ENCODE measurements at regions not wholly inside any gene's neighbourhood (a gene's known extent, or its start where the extent isn't known, plus 50 kb on each side); places are given as distances from the start of the nearest gene placed in this dataset.

- DNase-seq: no peak
Measured at GRCh38 chr2:64836566-64836965, 152.6 kb upstream of the SLC1A4 start.

GRCh38 chr2:64837116-64837731 lies 152.0 kb upstream of the SLC1A4 start:
- DNase-seq: no peak

GRCh38 chr2:64837925-64838641 lies 151.1 kb upstream of the SLC1A4 start:
- no peak for DNase-seq

GRCh38 chr2:64838817-64839216 lies 150.4 kb upstream of the SLC1A4 start:
- DNase-seq: no peak

- DNase-seq: no peak
Measured at GRCh38 chr2:64839844-64840243, 149.4 kb upstream of the SLC1A4 start.

- DNase-seq: no peak
Measured at GRCh38 chr2:64840426-64840881, 148.7 kb upstream of the SLC1A4 start.

GRCh38 chr2:64841461-64841860 lies 147.7 kb upstream of the SLC1A4 start:
- DNase-seq: no peak

GRCh38 chr2:64842030-64842429 lies 147.2 kb upstream of the SLC1A4 start:
- DNase-seq: no peak

GRCh38 chr2:64844087-64844486 lies 145.1 kb upstream of the SLC1A4 start:
- no peak for DNase-seq

- DNase-seq: no peak
Measured at GRCh38 chr2:64845273-64845905, 143.8 kb upstream of the SLC1A4 start.

- DNase-seq: no peak
Measured at GRCh38 chr2:64846177-64846576, 143.0 kb upstream of the SLC1A4 start.

- DNase-seq: peak; percentile 3
Measured at GRCh38 chr2:64847930-64848329, 141.3 kb upstream of the SLC1A4 start.

- DNase-seq: no peak
Measured at GRCh38 chr2:64848363-64848762, 140.8 kb upstream of the SLC1A4 start.

GRCh38 chr2:64848945-64849344 lies 140.3 kb upstream of the SLC1A4 start:
- DNase-seq: no peak

- DNase-seq: no peak
Measured at GRCh38 chr2:64850642-64851041, 138.6 kb upstream of the SLC1A4 start.

- no peak for DNase-seq
Measured at GRCh38 chr2:64852771-64853241, 136.4 kb upstream of the SLC1A4 start.

GRCh38 chr2:64853306-64853705 lies 135.9 kb upstream of the SLC1A4 start:
- no peak for DNase-seq

GRCh38 chr2:64853894-64854293 lies 135.3 kb upstream of the SLC1A4 start:
- DNase-seq: no peak

- no peak for DNase-seq
Measured at GRCh38 chr2:64854773-64855237, 134.4 kb upstream of the SLC1A4 start.

GRCh38 chr2:64857581-64858471 lies 131.4 kb upstream of the SLC1A4 start:
- peak; percentile 33 for DNase-seq

- DNase-seq: no peak
Measured at GRCh38 chr2:64858541-64859311, 130.5 kb upstream of the SLC1A4 start.

Measured in NCI-H69 (cell line).